ENCODE measurements at regions not wholly inside any gene's neighbourhood (a gene's known extent, or its start where the extent isn't known, plus 50 kb on each side); places are given as distances from the start of the nearest gene placed in this dataset.

GRCh38 chr5:82854956-82855355 is 222.2 kb downstream of the TMEM167A start:
- H3K36me3 Mint-ChIP-seq (ENCODE audit: low read depth) = no peaks in the 10 kb centered on the region
- no peaks in the 10 kb centered on the region for H3K27me3 Mint-ChIP-seq (ENCODE audit: low read depth)
- H3K4me1 Mint-ChIP-seq (ENCODE audit: low read depth) = no peaks in the 10 kb centered on the region
- no peaks in the 10 kb centered on the region for H3K9me3 Mint-ChIP-seq (ENCODE audit: low read depth)
- no peak overlapping the region for H3K4me3 Mint-ChIP-seq (ENCODE audit: unreplicated experiment)
- no peak for DNase-seq (ENCODE audit: low spot score)
- H3K27ac Mint-ChIP-seq (ENCODE audit: unreplicated experiment) = no peak overlapping the region
- TF ChIP-seq CTCF (IDR thresholded peaks at IDR 0.05) = no peak

GRCh38 chr5:82851471-82851870 is 225.7 kb downstream of the TMEM167A start:
- H3K4me1 Mint-ChIP-seq (ENCODE audit: low read depth) = no peaks in the 10 kb centered on the region
- H3K27ac Mint-ChIP-seq (ENCODE audit: unreplicated experiment) = no peak overlapping the region
- H3K36me3 Mint-ChIP-seq (ENCODE audit: low read depth) = peaks cover 2% of the 10 kb centered on the region
- no peak for DNase-seq (ENCODE audit: low spot score)
- H3K9me3 Mint-ChIP-seq (ENCODE audit: low read depth) = peaks cover 3% of the 10 kb centered on the region
- TF ChIP-seq CTCF (IDR thresholded peaks at IDR 0.05) = no peak
- no peak overlapping the region for H3K4me3 Mint-ChIP-seq (ENCODE audit: unreplicated experiment)
- no peaks in the 10 kb centered on the region for H3K27me3 Mint-ChIP-seq (ENCODE audit: low read depth)

- Mint-ChIP-seq H3K36me3 (ENCODE audit: low read depth) (peaks cover 4% of the 10 kb centered on the region), H3K27ac (ENCODE audit: unreplicated experiment) (no peak overlapping the region), H3K4me3 (ENCODE audit: unreplicated experiment) (no peak overlapping the region), H3K27me3 (ENCODE audit: low read depth) (no peaks in the 10 kb centered on the region), H3K4me1 (ENCODE audit: low read depth) (no peaks in the 10 kb centered on the region), H3K9me3 (ENCODE audit: low read depth) (peaks cover 5% of the 10 kb centered on the region)
- DNase-seq (ENCODE audit: low spot score) = no peak
- TF ChIP-seq CTCF (IDR thresholded peaks at IDR 0.05) = no peak
Measured at GRCh38 chr5:82850393-82850792, 226.8 kb downstream of the TMEM167A start.

GRCh38 chr5:82849885-82850284 is 227.3 kb downstream of the TMEM167A start:
- Mint-ChIP-seq H3K27ac (ENCODE audit: unreplicated experiment) (no peak overlapping the region), H3K4me3 (ENCODE audit: unreplicated experiment) (no peak overlapping the region), H3K4me1 (ENCODE audit: low read depth) (no peaks in the 10 kb centered on the region), H3K9me3 (ENCODE audit: low read depth) (peaks cover 5% of the 10 kb centered on the region), H3K27me3 (ENCODE audit: low read depth) (peaks cover 4% of the 10 kb centered on the region), H3K36me3 (ENCODE audit: low read depth) (peaks cover 7% of the 10 kb centered on the region)
- no peak for TF ChIP-seq CTCF (IDR thresholded peaks at IDR 0.05)
- DNase-seq (ENCODE audit: low spot score) = no peak

GRCh38 chr5:82847562-82847961 is 229.6 kb downstream of the TMEM167A start:
- no peak for TF ChIP-seq CTCF (IDR thresholded peaks at IDR 0.05)
- DNase-seq (ENCODE audit: low spot score) = no peak
- Mint-ChIP-seq H3K36me3 (ENCODE audit: low read depth) (peaks cover 8% of the 10 kb centered on the region), H3K4me3 (ENCODE audit: unreplicated experiment) (no peak overlapping the region), H3K27me3 (ENCODE audit: low read depth) (peaks cover 6% of the 10 kb centered on the region), H3K4me1 (ENCODE audit: low read depth) (no peaks in the 10 kb centered on the region), H3K27ac (ENCODE audit: unreplicated experiment) (no peak overlapping the region), H3K9me3 (ENCODE audit: low read depth) (peaks cover 5% of the 10 kb centered on the region)

Data from chondrocyte (in vitro differentiated cells).